Keratinocyte (primary cell): ENCODE measurements at regions not wholly inside any gene's neighbourhood (a gene's known extent, or its start where the extent isn't known, plus 50 kb on each side); places are given as distances from the start of the nearest gene placed in this dataset.

ENCODE experiments used
- DNase-seq: peaks from one replicate; pipeline ENCODE4 v3.0.0-alpha.2; 2011; ENCODE audit warnings: low read depth, missing footprints, low spot score
- FAIRE-seq: peaks from 2 replicates; lab custom pipeline; 2011; peaks lifted over from hg19 to GRCh38; lab: Jason Lieb, UNC
- H2AFZ ChIP-seq: 2 replicates; pipeline ENCODE4 v1.6.0; 2012; ENCODE audit warnings: low read length, control low read depth, inconsistent platforms; ENCODE audit not compliant: control insufficient read depth
- H3K27ac ChIP-seq: 2 replicates; pipeline ENCODE4 v1.5.1; 2011; ENCODE audit warnings: low read length; ENCODE audit not compliant: control insufficient read depth, insufficient read depth
- H3K27me3 ChIP-seq: 3 replicates; pipeline ENCODE4 v1.6.0; 2011; ENCODE audit warnings: low read length; ENCODE audit not compliant: control insufficient read depth, insufficient read depth; ENCODE audit errors: extremely low read depth
- H3K36me3 ChIP-seq, 2 experiments: 2 replicates in 1 of 2; 3 replicates in 1 of 2; pipeline ENCODE4 v1.5.1; 2011; ENCODE audit warnings: low read length in 2 of 2, mild to moderate bottlenecking in 1 of 2; ENCODE audit not compliant: control insufficient read depth in 2 of 2, insufficient read depth in 2 of 2; ENCODE audit errors: extremely low read depth in 1 of 2
- H3K4me1 ChIP-seq: 3 replicates; pipeline ENCODE4 v1.5.1; 2011; ENCODE audit warnings: low read length; ENCODE audit not compliant: control insufficient read depth, insufficient read depth; ENCODE audit errors: extremely low read depth
- H3K4me2 ChIP-seq: 3 replicates; pipeline ENCODE4 v1.6.0; 2011; ENCODE audit warnings: low read depth, low read length; ENCODE audit not compliant: control insufficient read depth, insufficient read depth; ENCODE audit errors: extremely low read depth
- H3K4me3 ChIP-seq, 3 experiments: fragments of 200-600 bp in 1 of 3; sonication (generic) in 1 of 3; 2 replicates in 2 of 3; 3 replicates in 1 of 3; pipeline ENCODE4 v1.5.1; 2011 to 2016; ENCODE audit warnings: low read length in 3 of 3, mild to moderate bottlenecking in 3 of 3, control low read depth in 2 of 3, inconsistent platforms in 1 of 3, low read depth in 1 of 3, mixed read lengths in 1 of 3, mixed run types in 1 of 3, moderate library complexity in 1 of 3; ENCODE audit not compliant: control insufficient read depth in 2 of 3, insufficient read depth in 2 of 3; ENCODE audit errors: extremely low read depth in 1 of 3
- H3K79me2 ChIP-seq: 2 replicates; pipeline ENCODE4 v1.6.0; 2012; ENCODE audit warnings: low read length; ENCODE audit not compliant: control insufficient read depth, insufficient read depth
- H3K9ac ChIP-seq: 3 replicates; pipeline ENCODE4 v1.6.0; 2011; ENCODE audit warnings: low read length; ENCODE audit not compliant: control insufficient read depth, insufficient read depth; ENCODE audit errors: extremely low read depth
- H3K9me1 ChIP-seq: 3 replicates; pipeline ENCODE4 v1.6.0; 2011; ENCODE audit warnings: low read length; ENCODE audit not compliant: control insufficient read depth, insufficient read depth; ENCODE audit errors: extremely low read depth
- H3K9me3 ChIP-seq: 2 replicates; pipeline ENCODE4 v1.5.1; 2012; ENCODE audit warnings: low read depth, low read length; ENCODE audit not compliant: control insufficient read depth
- H4K20me1 ChIP-seq: 3 replicates; pipeline ENCODE4 v1.6.0; 2011; ENCODE audit warnings: low read length; ENCODE audit not compliant: control insufficient read depth, insufficient read depth; ENCODE audit errors: extremely low read depth
- CTCF ChIP-seq, 3 experiments: IDR thresholded peaks in 1 of 3; conservative IDR thresholded peaks in 1 of 3; optimal IDR thresholded peaks in 1 of 3; 2 replicates in 2 of 3; 3 replicates in 1 of 3; pipeline versions ENCODE3 to v1.5.1; 2011; ENCODE audit warnings: low read length in 3 of 3, mild to moderate bottlenecking in 3 of 3, moderate library complexity in 2 of 3, control low read depth in 1 of 3, inconsistent platforms in 1 of 3; ENCODE audit not compliant: insufficient read depth in 2 of 3; ENCODE audit errors: extremely low read depth in 1 of 3
- EZH2 ChIP-seq: IDR thresholded peaks from one replicate; pipeline ENCODE4 v1.6.1; 2012; ENCODE audit warnings: inconsistent platforms, mild to moderate bottlenecking, low read length, moderate library complexity
- dilution Hi-C: fragments of 300-500 bp; cut with MboI; formaldehyde crosslinking; loops from one replicate; pipeline ENCODE4 v1.7.0; 2020; ENCODE audit warnings: low sequenced_read_pairs; ENCODE audit not compliant: extremely low pct_ligation_motif_present

- no peak overlapping the region for H3K4me2 ChIP-seq
- no peaks in the 10 kb centered on the region for H3K27me3 ChIP-seq
- H3K27ac ChIP-seq, result no peak overlapping the region
- H4K20me1 ChIP-seq, result no peaks in the 10 kb centered on the region
- DNase-seq (no peak), FAIRE-seq (no peak)
- no peak overlapping the region for H3K4me3 ChIP-seq
- H3K9me1 ChIP-seq, result no peaks in the 10 kb centered on the region
- no peak overlapping the region for H3K9ac ChIP-seq
- H3K36me3 ChIP-seq, result no peaks in the 10 kb centered on the region
- no peaks in the 10 kb centered on the region for H3K9me3 ChIP-seq
- no peak overlapping the region for H2AFZ ChIP-seq
- H3K4me1 ChIP-seq, result no peaks in the 10 kb centered on the region
- H3K79me2 ChIP-seq, result no peaks in the 10 kb centered on the region
- TF ChIP-seq CTCF (optimal IDR thresholded peaks at IDR 0.05 in 1 of 3, IDR thresholded peaks at IDR 0.05 in 1 of 3, conservative IDR thresholded peaks at IDR 0.05 in 1 of 3; ENCODE audit: extremely low read depth in 1 of 3, insufficient read depth in 2 of 3, low read length in 3 of 3) (no peak), EZH2 (no peak)
- dilution Hi-C loops, result loop anchor here (25.0 kb wide), 2 partner anchors 239 to 414 kb away; no protein-coding TSS in a partner anchor
These were observed 159.2 kb upstream of the SLC24A2 start for GRCh38 chr9:19947996-19948395.

GRCh38 chr9:19946441-19947109 is 157.7 kb upstream of the SLC24A2 start:
- Histone ChIP-seq H3K4me2 (no peak overlapping the region), H3K36me3 (no peaks in the 10 kb centered on the region), H3K4me3 (no peak overlapping the region), H3K4me1 (no peaks in the 10 kb centered on the region), H3K27me3 (no peaks in the 10 kb centered on the region), H3K9me1 (no peaks in the 10 kb centered on the region), H3K79me2 (no peaks in the 10 kb centered on the region), H4K20me1 (no peaks in the 10 kb centered on the region), H3K27ac (no peak overlapping the region), H2AFZ (no peak overlapping the region), H3K9ac (no peak overlapping the region), H3K9me3 (no peaks in the 10 kb centered on the region)
- dilution Hi-C loops, result loop anchor here (25.0 kb wide), 2 partner anchors 241 to 416 kb away; no protein-coding TSS in a partner anchor
- DNase-seq (no peak), FAIRE-seq (peak; percentile 77)
- TF ChIP-seq CTCF (optimal IDR thresholded peaks at IDR 0.05 in 1 of 3, IDR thresholded peaks at IDR 0.05 in 1 of 3, conservative IDR thresholded peaks at IDR 0.05 in 1 of 3; ENCODE audit: extremely low read depth in 1 of 3, insufficient read depth in 2 of 3, low read length in 3 of 3) (peak; percentile 65 to 84 (median 78)), EZH2 (no peak)
